ENCODE measurements at regions not wholly inside any gene's neighbourhood (a gene's known extent, or its start where the extent isn't known, plus 50 kb on each side); places are given as distances from the start of the nearest gene placed in this dataset.
"Not testable (repeated sequence)": the region's sequence is repeated elsewhere in the genome, so short reads cannot be mapped to it uniquely, and the experiment has no call there.

- Mint-ChIP-seq H3K4me3 (no peak overlapping the region), H3K9me3 (peaks cover 6% of the 10 kb centered on the region), H3K36me3 (ENCODE audit: low read depth) (no peaks in the 10 kb centered on the region), H3K27me3 (ENCODE audit: low read depth) (no peaks in the 10 kb centered on the region), H3K27ac (peak overlapping the region; percentile 51 to 84 (median 64)), H3K4me1 (peaks cover 20% of the 10 kb centered on the region)
- no peak for TF ChIP-seq CTCF (IDR thresholded peaks at IDR 0.05; ENCODE audit: unreplicated experiment in 3 of 3)
Observed at GRCh38 chr10:93222876-93223275, 149.2 kb downstream of the CYP26A1 start.

- Mint-ChIP-seq H3K4me3 (no peak overlapping the region), H3K36me3 (ENCODE audit: low read depth) (no peaks in the 10 kb centered on the region)
- no peak for TF ChIP-seq CTCF (IDR thresholded peaks at IDR 0.05; ENCODE audit: unreplicated experiment in 3 of 3)
Observed at GRCh38 chr10:93223336-93223735, 149.6 kb downstream of the CYP26A1 start.

GRCh38 chr10:93224005-93224779, 150.5 kb downstream of the CYP26A1 start:
- H3K4me3 Mint-ChIP-seq: no peak overlapping the region

More at GRCh38 chr10:93223336-93223735, 149.6 kb downstream of the CYP26A1 start:
- Mint-ChIP-seq H3K9me3 (peaks cover 6% of the 10 kb centered on the region), H3K27ac (no peak overlapping the region), H3K4me1 (peaks cover 20% of the 10 kb centered on the region), H3K27me3 (ENCODE audit: low read depth) (no peaks in the 10 kb centered on the region)

GRCh38 chr10:93225938-93226337, 152.2 kb downstream of the CYP26A1 start:
- Mint-ChIP-seq H3K9me3 (peaks cover 6% of the 10 kb centered on the region), H3K4me3 (no peak overlapping the region), H3K27ac (peak overlapping the region in 1 of 3 experiments; percentile 44), H3K4me1 (peaks cover 12% of the 10 kb centered on the region), H3K27me3 (ENCODE audit: low read depth) (no peaks in the 10 kb centered on the region), H3K36me3 (ENCODE audit: low read depth) (no peaks in the 10 kb centered on the region)
- no peak for TF ChIP-seq CTCF (IDR thresholded peaks at IDR 0.05; ENCODE audit: unreplicated experiment in 3 of 3)

More at GRCh38 chr10:93224005-93224779, 150.5 kb downstream of the CYP26A1 start:
- H3K27ac Mint-ChIP-seq: no peak overlapping the region
- H3K36me3 Mint-ChIP-seq (ENCODE audit: low read depth): no peaks in the 10 kb centered on the region
- TF ChIP-seq CTCF (IDR thresholded peaks at IDR 0.05; ENCODE audit: unreplicated experiment in 3 of 3): no peak
- peaks cover 6% of the 10 kb centered on the region for H3K9me3 Mint-ChIP-seq
- H3K27me3 Mint-ChIP-seq (ENCODE audit: low read depth): no peaks in the 10 kb centered on the region
- H3K4me1 Mint-ChIP-seq: peaks cover 20% of the 10 kb centered on the region

- TF ChIP-seq CTCF (IDR thresholded peaks at IDR 0.05; ENCODE audit: unreplicated experiment in 3 of 3): no peak
- Mint-ChIP-seq H3K9me3 (peaks cover 6% of the 10 kb centered on the region), H3K27me3 (ENCODE audit: low read depth) (no peaks in the 10 kb centered on the region), H3K4me1 (peaks cover 12% of the 10 kb centered on the region), H3K27ac (peak overlapping the region in 2 of 3 experiments; percentile 53 to 63), H3K4me3 (no peak overlapping the region), H3K36me3 (ENCODE audit: low read depth) (no peaks in the 10 kb centered on the region)
Observed at GRCh38 chr10:93226619-93227018, 152.9 kb downstream of the CYP26A1 start.

- H3K9me3 Mint-ChIP-seq; H3K27me3 Mint-ChIP-seq (ENCODE audit: low read depth); H3K4me3 Mint-ChIP-seq; H3K36me3 Mint-ChIP-seq (ENCODE audit: low read depth); H3K27ac Mint-ChIP-seq; H3K4me1 Mint-ChIP-seq: not testable (repeated sequence)
Observed at GRCh38 chr10:93230596-93230995, 156.9 kb downstream of the CYP26A1 start.

GRCh38 chr10:93232159-93232558, 158.5 kb downstream of the CYP26A1 start:
- not testable (repeated sequence) for H3K27me3 Mint-ChIP-seq (ENCODE audit: low read depth); H3K36me3 Mint-ChIP-seq (ENCODE audit: low read depth); H3K27ac Mint-ChIP-seq; H3K4me3 Mint-ChIP-seq; H3K9me3 Mint-ChIP-seq; H3K4me1 Mint-ChIP-seq

GRCh38 chr10:93234940-93235339, 161.2 kb downstream of the CYP26A1 start:
- not testable (repeated sequence) for H3K36me3 Mint-ChIP-seq (ENCODE audit: low read depth); H3K27ac Mint-ChIP-seq

More at GRCh38 chr10:93234940-93235339, 161.2 kb downstream of the CYP26A1 start:
- H3K9me3 Mint-ChIP-seq; H3K27me3 Mint-ChIP-seq (ENCODE audit: low read depth); H3K4me3 Mint-ChIP-seq; H3K4me1 Mint-ChIP-seq: not testable (repeated sequence)

All from nephron (organoid).